ENCODE measurements at regions not wholly inside any gene's neighbourhood (a gene's known extent, or its start where the extent isn't known, plus 50 kb on each side); places are given as distances from the start of the nearest gene placed in this dataset.
"Not testable (repeated sequence)": the region's sequence is repeated elsewhere in the genome, so short reads cannot be mapped to it uniquely, and the experiment has no call there.

GRCh38 chr7:25069900-25070443 lies 55.1 kb downstream of the CYCS start:
- DNase-seq: peak; percentile 10 to 48

- DNase-seq: no peak
Measured at GRCh38 chr7:25068502-25069213, 56.4 kb downstream of the CYCS start.

GRCh38 chr7:25067726-25068501 lies 57.1 kb downstream of the CYCS start:
- no peak for DNase-seq

GRCh38 chr7:25066253-25066652 lies 58.8 kb downstream of the CYCS start:
- no peak for DNase-seq

- DNase-seq: no peak
Measured at GRCh38 chr7:25062380-25062779, 62.7 kb downstream of the CYCS start.

GRCh38 chr7:25060487-25061055 lies 64.5 kb downstream of the CYCS start:
- no peak for DNase-seq

- DNase-seq: no peak
Measured at GRCh38 chr7:25059576-25059975, 65.5 kb downstream of the CYCS start.

- DNase-seq: no peak
Measured at GRCh38 chr7:25056368-25056767, 68.7 kb downstream of the CYCS start.

- no peak for DNase-seq
Measured at GRCh38 chr7:25055520-25056220, 69.4 kb downstream of the CYCS start.

- no peak for DNase-seq
Measured at GRCh38 chr7:25054819-25055519, 70.1 kb downstream of the CYCS start.

- DNase-seq: no peak
Measured at GRCh38 chr7:25050223-25050622, 70.2 kb upstream of the OSBPL3 start.

GRCh38 chr7:25048444-25048834 lies 68.5 kb upstream of the OSBPL3 start:
- DNase-seq: no peak

- not testable (repeated sequence) for DNase-seq
Measured at GRCh38 chr7:25047571-25048443, 67.8 kb upstream of the OSBPL3 start.

- DNase-seq: no peak
Measured at GRCh38 chr7:25037325-25037724, 57.3 kb upstream of the OSBPL3 start.

GRCh38 chr7:25035274-25035673 lies 55.3 kb upstream of the OSBPL3 start:
- DNase-seq: no peak

GRCh38 chr7:25034136-25034535 lies 54.2 kb upstream of the OSBPL3 start:
- DNase-seq: no peak

GRCh38 chr7:25032774-25033743 lies 53.1 kb upstream of the OSBPL3 start:
- no peak for DNase-seq

- no peak for DNase-seq
Measured at GRCh38 chr7:25031432-25031831, 51.5 kb upstream of the OSBPL3 start.

- DNase-seq: no peak
Measured at GRCh38 chr7:25031007-25031406, 51.0 kb upstream of the OSBPL3 start.
